CD4-positive, CD25-positive, alpha-beta regulatory T cell (primary cell): ENCODE measurements at regions not wholly inside any gene's neighbourhood (a gene's known extent, or its start where the extent isn't known, plus 50 kb on each side); places are given as distances from the start of the nearest gene placed in this dataset.

Source experiments
- ATAC-seq, 2 donors: fragments of 150-1000 bp; cut with Tn5 transposase; one replicate each; pipeline ENCODE4 v1.10.0; 2021; ENCODE audit warnings: low read depth in 2 of 2, moderate number of reproducible peaks in 2 of 2, moderate library complexity in 1 of 2
- DNase-seq, 3 donors: peaks; one replicate each; pipeline versions ENCODE4 v3.0.0 to v3.0.0-alpha.2; 2012 to 2022; ENCODE audit warnings: mixed read lengths in 1 of 3
- H3K27ac ChIP-seq: one replicate; pipeline ENCODE4 v1.7.0; 2013; ENCODE audit warnings: mild to moderate bottlenecking, low read length; ENCODE audit not compliant: insufficient read depth, poor library complexity, severe bottlenecking
- H3K27me3 ChIP-seq: one replicate; pipeline ENCODE4 v1.7.0; 2013; ENCODE audit warnings: low read length; ENCODE audit not compliant: control insufficient read depth, insufficient read depth
- H3K36me3 ChIP-seq: one replicate; pipeline ENCODE4 v1.7.0; 2013; ENCODE audit warnings: mild to moderate bottlenecking, low read length, moderate library complexity; ENCODE audit not compliant: control insufficient read depth, insufficient read depth
- H3K4me1 ChIP-seq: 2 replicates; pipeline ENCODE4 v1.7.0; 2013; ENCODE audit warnings: mild to moderate bottlenecking, low read length; ENCODE audit not compliant: insufficient read depth, control insufficient read depth, poor library complexity, severe bottlenecking
- H3K4me3 ChIP-seq: one replicate; pipeline ENCODE4 v1.7.0; 2013; ENCODE audit warnings: low read depth, mild to moderate bottlenecking, low read length, moderate library complexity
- H3K9me3 ChIP-seq, 2 experiments: 1 replicate in 1 of 2; 2 replicates in 1 of 2; pipeline ENCODE4 v1.7.0; 2013; ENCODE audit warnings: low read length in 2 of 2, mild to moderate bottlenecking in 1 of 2, moderate library complexity in 1 of 2; ENCODE audit not compliant: control insufficient read depth in 2 of 2
- H3K27ac Mint-ChIP-seq, 3 donors: one replicate each; pipeline ENCODE4 v1.8.0; 2020 to 2022; ENCODE audit warnings: mild to moderate bottlenecking in 3 of 3, mixed read lengths in 3 of 3, moderate library complexity in 2 of 3
- H3K27me3 Mint-ChIP-seq: one replicate; pipeline ENCODE4 v1.8.0; 2022; ENCODE audit warnings: mild to moderate bottlenecking, mixed read lengths
- H3K36me3 Mint-ChIP-seq: one replicate; pipeline ENCODE4 v1.8.0; 2020; ENCODE audit warnings: mixed read lengths
- H3K4me1 Mint-ChIP-seq, 4 donors: one replicate each; pipeline ENCODE4 v1.8.0; 2020 to 2022; ENCODE audit warnings: mixed read lengths in 4 of 4, mild to moderate bottlenecking in 1 of 4
- H3K4me3 Mint-ChIP-seq, 4 donors: one replicate each; pipeline ENCODE4 v1.8.0; 2020 to 2022; ENCODE audit warnings: mild to moderate bottlenecking in 4 of 4, mixed read lengths in 4 of 4, moderate library complexity in 3 of 4
- H3K9me3 Mint-ChIP-seq, 7 donors: one replicate each; pipeline ENCODE4 v1.8.0; 2020 to 2022; ENCODE audit warnings: mixed read lengths in 7 of 7, mild to moderate bottlenecking in 3 of 7, moderate library complexity in 2 of 7

DNA sequence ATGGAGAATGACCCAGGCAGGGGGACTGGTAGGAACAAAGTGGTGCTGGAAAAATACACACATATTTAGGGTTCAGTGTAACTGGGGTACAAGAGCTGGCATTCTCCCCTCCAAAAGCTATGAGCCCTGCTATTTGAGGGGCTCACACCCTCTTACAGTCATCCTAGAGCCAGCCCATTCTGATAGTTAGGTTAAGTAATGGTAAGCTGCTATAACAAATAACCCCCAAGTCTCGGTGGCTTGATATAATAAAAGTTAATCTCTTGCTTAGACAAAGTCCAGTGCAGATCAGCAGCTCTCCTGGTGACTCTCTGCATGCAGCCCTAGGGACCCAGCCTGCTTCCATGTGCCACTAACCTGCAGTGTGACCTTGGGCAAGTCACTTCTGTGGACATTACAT, 234.9 kb upstream of the HES1 start:
- Histone ChIP-seq H3K4me1 (no peaks in the 10 kb centered on the region), H3K4me3 (no peak overlapping the region), H3K27me3 (peaks cover 2% of the 10 kb centered on the region), H3K27ac (no peak overlapping the region), H3K36me3 (no peaks in the 10 kb centered on the region), H3K9me3 (peaks cover 0 to 2% of the 10 kb centered on the region in 2 experiments)
- no peak overlapping the region for H3K27ac Mint-ChIP-seq
- DNase-seq, result no peak
- no peak overlapping the region for H3K4me3 Mint-ChIP-seq
- peaks cover 7% of the 10 kb centered on the region for H3K27me3 Mint-ChIP-seq
- ATAC-seq, result no peak
- H3K4me1 Mint-ChIP-seq, result peaks cover 0 to 2% (median 0%) of the 10 kb centered on the region in 4 donors
- H3K36me3 Mint-ChIP-seq, result no peaks in the 10 kb centered on the region
- H3K9me3 Mint-ChIP-seq, result peaks cover 0 to 3% (median 0%) of the 10 kb centered on the region in 7 donors

DNA sequence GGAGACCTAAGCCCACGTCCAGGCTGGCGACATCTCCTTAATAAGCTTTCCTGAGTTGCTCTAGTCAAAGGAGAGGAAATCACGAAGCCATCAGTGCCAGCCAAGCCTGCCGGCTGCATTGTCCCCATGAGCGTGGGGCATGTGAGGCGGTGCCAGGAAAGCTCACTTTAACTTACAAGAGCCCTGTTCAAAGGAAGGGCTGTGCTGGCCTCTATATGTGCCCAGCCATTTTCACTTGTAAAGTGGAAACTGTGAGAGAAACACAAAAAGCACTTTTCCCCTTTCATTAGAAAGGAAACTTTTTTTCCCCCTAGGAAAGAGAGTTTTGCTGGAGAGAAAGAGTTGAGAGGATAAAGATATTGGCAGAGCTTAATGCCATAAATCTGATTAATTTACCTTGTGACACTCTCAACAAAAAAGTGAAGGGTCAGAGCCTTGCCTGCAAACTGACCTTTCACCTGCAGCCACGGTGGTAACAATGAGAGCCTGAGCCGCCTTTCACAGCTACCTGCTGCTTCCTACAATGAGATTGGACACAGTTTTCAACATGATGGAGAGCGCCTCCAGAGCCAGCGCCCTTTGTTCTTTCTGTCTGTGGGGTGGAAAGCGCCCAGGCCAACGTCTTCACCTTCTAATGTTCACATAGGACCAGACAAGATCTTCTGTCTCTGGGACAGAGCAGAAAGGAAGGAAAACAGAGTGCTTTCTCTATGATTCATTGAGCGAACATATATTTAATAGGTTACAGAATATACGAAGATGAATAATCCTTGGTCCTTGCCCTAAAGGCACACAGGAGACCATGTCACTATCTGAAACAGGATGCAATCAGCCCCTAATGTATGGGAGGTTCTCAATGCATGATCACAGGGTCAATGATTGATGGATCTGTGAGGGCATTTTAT, 233.1 kb upstream of the HES1 start:
- ATAC-seq, result no peak
- no peak overlapping the region for H3K4me3 ChIP-seq
- Mint-ChIP-seq H3K27me3 (peaks cover 5% of the 10 kb centered on the region), H3K27ac (no peak overlapping the region), H3K9me3 (peaks cover 0 to 3% (median 0%) of the 10 kb centered on the region in 7 donors), H3K4me1 (no peaks in the 10 kb centered on the region), H3K4me3 (no peak overlapping the region), H3K36me3 (no peaks in the 10 kb centered on the region)
- no peak overlapping the region for H3K27ac ChIP-seq
- no peaks in the 10 kb centered on the region for H3K36me3 ChIP-seq
- H3K9me3 ChIP-seq, result peaks cover 0 to 2% of the 10 kb centered on the region in 2 experiments
- peaks cover 2% of the 10 kb centered on the region for H3K27me3 ChIP-seq
- no peaks in the 10 kb centered on the region for H3K4me1 ChIP-seq
- DNase-seq, result no peak

DNA sequence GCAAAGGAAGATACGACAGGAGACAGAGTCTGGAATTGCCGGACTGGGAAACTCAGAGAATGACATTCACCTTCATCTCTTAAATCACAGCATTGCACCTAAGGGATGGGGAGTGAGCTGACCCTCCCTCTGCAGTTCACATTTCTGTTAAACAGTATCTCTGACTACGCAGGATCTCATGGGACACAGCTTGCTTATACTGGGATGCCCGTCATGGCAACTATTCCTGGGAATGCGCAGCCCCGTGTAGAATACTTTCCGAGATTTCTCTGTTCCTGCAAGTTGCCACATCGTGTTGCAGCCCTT, 232.5 kb upstream of the HES1 start:
- no peaks in the 10 kb centered on the region for H3K4me1 ChIP-seq
- no peak for DNase-seq
- no peak overlapping the region for H3K4me3 Mint-ChIP-seq
- H3K4me1 Mint-ChIP-seq, result no peaks in the 10 kb centered on the region
- no peak for ATAC-seq
- peaks cover 0 to 4% (median 0%) of the 10 kb centered on the region in 7 donors for H3K9me3 Mint-ChIP-seq
- peaks cover 0 to 2% of the 10 kb centered on the region in 2 experiments for H3K9me3 ChIP-seq
- H3K27me3 ChIP-seq, result peaks cover 2% of the 10 kb centered on the region
- H3K27me3 Mint-ChIP-seq, result peaks cover 5% of the 10 kb centered on the region
- no peaks in the 10 kb centered on the region for H3K36me3 ChIP-seq
- H3K27ac Mint-ChIP-seq, result no peak overlapping the region
- no peak overlapping the region for H3K27ac ChIP-seq
- H3K36me3 Mint-ChIP-seq, result no peaks in the 10 kb centered on the region
- no peak overlapping the region for H3K4me3 ChIP-seq

DNA sequence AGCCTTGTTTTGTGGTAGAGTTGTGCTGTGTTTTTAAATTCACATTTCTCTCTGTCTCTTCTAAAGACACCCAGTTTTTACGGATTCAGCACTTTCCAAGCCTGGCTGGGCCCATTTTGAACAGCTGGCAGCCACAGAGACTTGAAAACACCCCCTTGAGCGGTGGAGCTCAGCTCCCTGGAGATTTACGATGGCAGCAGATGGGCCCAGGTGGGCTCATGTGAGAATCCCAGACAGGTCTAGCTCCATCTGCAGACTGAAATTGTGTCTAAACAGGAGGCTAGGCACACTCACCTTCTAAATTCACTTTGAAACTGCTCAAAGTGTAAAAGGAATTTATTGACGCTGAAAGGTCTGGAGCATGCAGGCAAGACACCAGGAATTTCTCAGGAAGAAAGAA, 232.0 kb upstream of the HES1 start:
- H3K27ac ChIP-seq, result no peak overlapping the region
- H3K4me1 Mint-ChIP-seq, result peaks cover 0 to 4% (median 0%) of the 10 kb centered on the region in 4 donors
- DNase-seq (no peak), ATAC-seq (no peak)
- H3K4me3 ChIP-seq, result no peak overlapping the region
- H3K27me3 ChIP-seq, result peaks cover 2% of the 10 kb centered on the region
- H3K4me1 ChIP-seq, result no peaks in the 10 kb centered on the region
- H3K27me3 Mint-ChIP-seq, result peaks cover 5% of the 10 kb centered on the region
- peak overlapping the region in 1 of 3 donors; percentile 66 for H3K27ac Mint-ChIP-seq
- peaks cover 0 to 2% of the 10 kb centered on the region in 2 experiments for H3K9me3 ChIP-seq
- H3K36me3 ChIP-seq, result no peaks in the 10 kb centered on the region
- H3K36me3 Mint-ChIP-seq, result no peaks in the 10 kb centered on the region
- peaks cover 0 to 6% (median 0%) of the 10 kb centered on the region in 7 donors for H3K9me3 Mint-ChIP-seq
- H3K4me3 Mint-ChIP-seq, result no peak overlapping the region

DNA sequence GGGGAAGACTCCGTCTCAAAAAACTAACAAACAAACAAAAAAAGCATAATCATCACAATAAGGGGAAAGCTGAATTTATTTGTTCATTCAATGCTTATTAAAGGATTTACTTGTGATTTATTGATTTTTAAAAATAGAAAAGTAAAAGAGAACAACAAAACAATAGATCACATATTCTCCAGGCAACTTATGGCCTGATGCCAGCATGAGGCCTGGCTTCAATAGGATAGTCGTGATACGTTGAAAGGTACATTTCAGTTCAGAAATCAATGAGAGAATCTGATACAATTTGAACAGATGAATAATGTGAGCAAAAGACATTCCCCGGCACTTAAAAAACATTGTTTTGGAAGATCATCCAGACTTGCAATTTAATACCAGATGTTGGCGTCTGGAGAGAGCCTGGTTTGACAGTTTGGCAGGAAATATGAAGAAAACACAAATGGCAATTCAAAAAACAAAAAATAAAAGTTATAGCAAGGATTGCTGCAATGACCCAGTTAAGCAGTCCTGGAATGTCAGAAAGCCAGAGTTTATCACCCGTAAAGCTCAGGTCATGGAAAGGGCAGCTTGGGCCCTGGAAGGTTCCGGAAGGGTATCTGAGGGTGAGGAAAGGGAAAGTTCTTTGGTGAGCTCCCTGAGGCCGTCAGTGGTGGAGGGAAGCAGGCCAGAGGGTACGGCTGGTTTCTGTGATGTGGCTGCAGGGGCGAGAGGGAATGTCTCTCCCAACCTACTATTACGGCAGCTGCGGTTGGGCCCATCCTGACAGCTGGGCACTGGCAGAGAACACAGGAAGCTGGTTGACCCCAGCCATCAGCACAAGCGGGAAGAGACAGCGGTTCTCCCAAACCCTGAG, 230.2 kb upstream of the HES1 start:
- Histone ChIP-seq H3K27me3 (peaks cover 2% of the 10 kb centered on the region), H3K27ac (no peak overlapping the region), H3K4me3 (no peak overlapping the region), H3K9me3 (peaks cover 0 to 2% of the 10 kb centered on the region in 2 experiments), H3K36me3 (no peaks in the 10 kb centered on the region), H3K4me1 (peaks cover 12% of the 10 kb centered on the region)
- ATAC-seq, result no peak
- Mint-ChIP-seq H3K4me1 (peaks cover 0 to 18% (median 4%) of the 10 kb centered on the region in 4 donors), H3K9me3 (peaks cover 0 to 6% (median 0%) of the 10 kb centered on the region in 7 donors), H3K36me3 (no peaks in the 10 kb centered on the region), H3K4me3 (no peak overlapping the region), H3K27me3 (peaks cover 2% of the 10 kb centered on the region), H3K27ac (no peak overlapping the region)
- DNase-seq, result no peak

DNA sequence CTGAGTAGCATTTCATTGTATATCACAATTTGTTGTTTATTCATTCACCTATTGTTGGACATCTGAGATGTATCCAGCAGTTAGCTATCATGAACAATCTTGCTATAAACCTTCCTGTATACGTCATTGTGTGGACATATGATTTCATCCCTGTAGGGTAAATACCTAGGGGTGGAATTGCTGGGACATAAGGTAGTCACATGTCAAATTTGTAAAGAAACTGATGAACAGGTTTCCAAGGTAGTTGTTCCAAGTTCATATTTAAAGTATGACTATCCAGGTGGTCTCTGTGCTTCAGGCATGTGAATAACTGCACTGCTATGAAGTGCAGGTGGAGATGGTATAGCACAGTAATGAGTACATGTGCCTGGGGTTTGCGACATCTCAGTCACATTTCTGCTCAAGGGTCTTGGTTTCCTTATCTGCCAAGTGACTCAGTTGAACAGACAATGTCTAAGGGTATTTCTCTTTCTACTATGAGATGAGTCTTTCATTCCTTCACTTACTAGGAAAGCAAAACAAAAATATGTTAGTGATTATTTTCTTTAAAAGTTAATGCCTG, 229.0 kb upstream of the HES1 start:
- H3K4me1 Mint-ChIP-seq, result peaks cover 4 to 29% (median 9%) of the 10 kb centered on the region in 4 donors
- H3K4me1 ChIP-seq, result peaks cover 23% of the 10 kb centered on the region
- no peaks in the 10 kb centered on the region for H3K27me3 ChIP-seq
- H3K4me3 Mint-ChIP-seq, result no peak overlapping the region
- ATAC-seq, result no peak
- H3K9me3 ChIP-seq, result no peaks in the 10 kb centered on the region
- no peak overlapping the region for H3K27ac ChIP-seq
- no peaks in the 10 kb centered on the region for H3K36me3 ChIP-seq
- DNase-seq, result no peak
- no peak overlapping the region for H3K27ac Mint-ChIP-seq
- no peak overlapping the region for H3K4me3 ChIP-seq
- no peaks in the 10 kb centered on the region for H3K27me3 Mint-ChIP-seq
- H3K36me3 Mint-ChIP-seq, result no peaks in the 10 kb centered on the region
- peaks cover 0 to 6% (median 0%) of the 10 kb centered on the region in 7 donors for H3K9me3 Mint-ChIP-seq

DNA sequence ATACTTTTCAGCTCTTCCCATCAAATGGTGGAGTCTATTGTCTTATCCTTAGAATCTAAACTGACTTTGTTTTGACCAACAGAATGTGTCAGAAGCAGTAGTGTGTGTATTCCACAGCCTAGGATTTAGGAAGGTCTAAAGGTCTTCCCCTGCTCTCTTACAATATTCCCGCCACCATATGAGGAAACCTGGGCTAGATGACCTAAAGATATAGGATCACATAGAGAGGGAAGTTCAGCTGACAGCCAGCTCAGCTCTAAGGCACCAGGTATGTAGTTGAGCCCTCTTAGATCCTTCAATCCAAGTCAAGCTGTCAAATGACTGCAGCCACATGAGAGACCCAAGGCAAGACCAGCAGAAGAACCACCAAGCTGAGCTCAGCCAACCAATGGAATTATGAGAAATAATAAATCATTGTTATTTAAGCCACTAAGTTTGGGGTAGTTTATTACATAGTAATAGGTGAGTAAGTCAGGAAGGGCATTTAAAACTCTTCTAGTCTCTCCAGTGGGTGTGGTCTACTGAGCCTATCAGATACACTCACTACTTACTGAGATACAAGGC, 227.7 kb upstream of the HES1 start:
- Histone ChIP-seq H3K27ac (no peak overlapping the region), H3K9me3 (no peaks in the 10 kb centered on the region)
- no peaks in the 10 kb centered on the region for H3K27me3 Mint-ChIP-seq

More for the DNA sequence above, 227.7 kb upstream of the HES1 start:
- Histone ChIP-seq H3K36me3 (no peaks in the 10 kb centered on the region), H3K4me3 (no peak overlapping the region), H3K4me1 (peaks cover 26% of the 10 kb centered on the region), H3K27me3 (no peaks in the 10 kb centered on the region)
- H3K36me3 Mint-ChIP-seq, result no peaks in the 10 kb centered on the region
- peaks cover 0 to 6% (median 0%) of the 10 kb centered on the region in 7 donors for H3K9me3 Mint-ChIP-seq
- H3K4me3 Mint-ChIP-seq, result no peak overlapping the region
- no peak overlapping the region for H3K27ac Mint-ChIP-seq
- H3K4me1 Mint-ChIP-seq, result peaks cover 6 to 38% (median 10%) of the 10 kb centered on the region in 4 donors
- no peak for ATAC-seq
- no peak for DNase-seq
